ENCODE measurements at regions not wholly inside any gene's neighbourhood (a gene's known extent, or its start where the extent isn't known, plus 50 kb on each side); places are given as distances from the start of the nearest gene placed in this dataset.

- no peak for DNase-seq (ENCODE audit: low read depth)
These were observed 209.3 kb upstream of the MYT1L start for GRCh38 chr2:2540406-2540805.

GRCh38 chr2:2536416-2537056 lies 205.5 kb upstream of the MYT1L start:
- no peak for DNase-seq (ENCODE audit: low read depth)

GRCh38 chr2:2530334-2530733 lies 199.3 kb upstream of the MYT1L start:
- no peak for DNase-seq (ENCODE audit: low read depth)

- no peak for DNase-seq (ENCODE audit: low read depth)
These were observed 197.8 kb upstream of the MYT1L start for GRCh38 chr2:2528846-2529245.

- no peak for DNase-seq (ENCODE audit: low read depth)
These were observed 196.1 kb upstream of the MYT1L start for GRCh38 chr2:2527148-2527547.

GRCh38 chr2:2524348-2524941 lies 193.4 kb upstream of the MYT1L start:
- no peak for DNase-seq (ENCODE audit: low read depth)

GRCh38 chr2:2523461-2524347 lies 192.6 kb upstream of the MYT1L start:
- no peak for DNase-seq (ENCODE audit: low read depth)

GRCh38 chr2:2520401-2520811 lies 189.3 kb upstream of the MYT1L start:
- no peak for DNase-seq (ENCODE audit: low read depth)

- DNase-seq (ENCODE audit: low read depth), result no peak
These were observed 188.3 kb upstream of the MYT1L start for GRCh38 chr2:2519381-2519780.

- DNase-seq (ENCODE audit: low read depth), result no peak
These were observed 186.3 kb upstream of the MYT1L start for GRCh38 chr2:2517399-2517798.

GRCh38 chr2:2516386-2516785 lies 185.3 kb upstream of the MYT1L start:
- no peak for DNase-seq (ENCODE audit: low read depth)

- no peak for DNase-seq (ENCODE audit: low read depth)
These were observed 181.9 kb upstream of the MYT1L start for GRCh38 chr2:2512931-2513330.

- no peak for DNase-seq (ENCODE audit: low read depth)
These were observed 176.4 kb upstream of the MYT1L start for GRCh38 chr2:2507417-2507997.

- no peak for DNase-seq (ENCODE audit: low read depth)
These were observed 175.5 kb upstream of the MYT1L start for GRCh38 chr2:2506536-2506935.

GRCh38 chr2:2505604-2506003 lies 174.5 kb upstream of the MYT1L start:
- DNase-seq (ENCODE audit: low read depth), result no peak

- DNase-seq (ENCODE audit: low read depth), result no peak
These were observed 172.9 kb upstream of the MYT1L start for GRCh38 chr2:2503864-2504418.

- no peak for DNase-seq (ENCODE audit: low read depth)
These were observed 171.1 kb upstream of the MYT1L start for GRCh38 chr2:2502201-2502549.

GRCh38 chr2:2501454-2502200 lies 170.6 kb upstream of the MYT1L start:
- no peak for DNase-seq (ENCODE audit: low read depth)

GRCh38 chr2:2495606-2496005 lies 164.5 kb upstream of the MYT1L start:
- no peak for DNase-seq (ENCODE audit: low read depth)

- no peak for DNase-seq (ENCODE audit: low read depth)
These were observed 162.4 kb upstream of the MYT1L start for GRCh38 chr2:2493496-2493895.

GRCh38 chr2:2492800-2493199 lies 161.7 kb upstream of the MYT1L start:
- no peak for DNase-seq (ENCODE audit: low read depth)

GRCh38 chr2:2491964-2492363 lies 160.9 kb upstream of the MYT1L start:
- no peak for DNase-seq (ENCODE audit: low read depth)
